Adipocyte (in vitro differentiated cells): ENCODE measurements at regions not wholly inside any gene's neighbourhood (a gene's known extent, or its start where the extent isn't known, plus 50 kb on each side); places are given as distances from the start of the nearest gene placed in this dataset.

Experiments
- DNase-seq: peaks from one replicate; pipeline ENCODE4 v3.0.0-alpha.2; 2015; ENCODE audit warnings: low read depth
- H3K27me3 ChIP-seq: replicated peaks from 2 replicates; pipeline ENCODE4 v1.7.0; 2013; ENCODE audit warnings: mild to moderate bottlenecking, low read length, moderate library complexity; ENCODE audit not compliant: control insufficient read depth, insufficient read depth
- H3K36me3 ChIP-seq: 2 replicates; pipeline ENCODE4 v1.7.0; 2013; ENCODE audit warnings: low read length, mild to moderate bottlenecking, moderate library complexity; ENCODE audit not compliant: control insufficient read depth, insufficient read depth, severe bottlenecking
- H3K4me1 ChIP-seq: 2 replicates; pipeline ENCODE4 v1.7.0; 2013; ENCODE audit warnings: mild to moderate bottlenecking, low read length, moderate library complexity; ENCODE audit not compliant: control insufficient read depth, insufficient read depth
- H3K4me3 ChIP-seq: 2 replicates; pipeline ENCODE4 v1.7.0; 2013; ENCODE audit warnings: mild to moderate bottlenecking, low read length, moderate library complexity
- H3K9ac ChIP-seq: 2 replicates; pipeline ENCODE4 v1.7.0; 2013; ENCODE audit warnings: mild to moderate bottlenecking, low read length, moderate library complexity
- H3K9me3 ChIP-seq: 2 replicates; pipeline ENCODE4 v1.7.0; 2013; ENCODE audit warnings: mild to moderate bottlenecking, low read length, moderate library complexity; ENCODE audit not compliant: control insufficient read depth

DNA sequence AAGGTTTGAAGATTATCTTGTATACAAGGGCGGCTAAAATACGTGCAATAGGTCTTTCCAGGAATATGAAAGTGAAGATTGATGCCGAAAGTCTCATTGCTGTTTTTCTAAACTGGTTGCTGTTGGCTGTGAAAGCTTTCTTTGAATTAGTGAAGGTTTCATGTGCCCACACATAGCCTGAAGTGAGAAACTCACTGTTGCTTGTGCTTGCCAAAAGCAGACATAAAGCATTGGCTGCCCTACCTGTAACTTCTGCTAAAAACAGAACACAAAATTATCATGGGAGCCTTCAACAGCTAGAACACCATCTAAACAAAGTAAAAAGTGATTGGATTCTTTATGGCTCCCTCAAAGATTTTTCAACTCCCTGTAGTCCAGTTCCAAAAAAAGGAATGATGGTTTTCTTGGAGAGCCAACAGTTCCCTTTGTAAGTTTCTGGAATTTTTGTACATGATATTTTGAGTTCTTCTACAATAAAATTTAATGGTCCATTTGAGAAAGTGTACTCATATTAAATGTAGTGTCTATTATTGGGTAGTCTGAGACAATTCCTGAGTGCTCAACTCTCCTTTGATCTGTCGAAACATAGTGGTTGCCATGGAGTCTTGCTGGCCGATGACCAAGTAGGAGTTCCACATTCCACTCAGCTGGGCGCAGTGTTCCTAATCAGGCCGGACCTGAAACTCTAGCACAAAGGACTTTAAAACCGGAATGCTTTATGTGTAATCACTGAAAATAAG is 68.5 kb downstream of the PLEKHG1 start:
- peak overlapping the region; percentile 18 for H3K9ac ChIP-seq
- DNase-seq = peak; percentile 87
- H3K4me3 ChIP-seq = no peak overlapping the region
- no peaks in the 10 kb centered on the region for H3K36me3 ChIP-seq
- no peaks in the 10 kb centered on the region for H3K27me3 ChIP-seq
- peaks cover 15% of the 10 kb centered on the region for H3K4me1 ChIP-seq
- H3K9me3 ChIP-seq = no peaks in the 10 kb centered on the region

DNA sequence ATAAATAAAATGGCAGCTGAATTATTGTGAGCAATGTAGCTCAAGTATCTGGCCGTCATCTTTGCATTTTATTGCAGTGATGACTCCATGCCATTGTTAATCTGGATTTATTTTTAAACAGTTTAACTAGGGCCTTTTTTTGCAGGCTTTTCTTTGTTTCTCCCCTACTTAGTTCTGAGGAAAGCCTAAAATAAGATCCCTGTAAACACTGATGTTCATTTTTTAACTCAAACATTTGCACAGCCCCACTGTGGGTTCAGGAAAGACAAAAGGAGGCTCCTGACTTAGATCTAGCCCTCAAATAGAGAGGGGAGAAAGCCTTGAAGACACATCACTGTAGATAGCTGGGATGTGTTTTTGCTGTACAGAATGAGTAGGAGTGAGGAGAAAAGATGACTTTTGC is 69.2 kb downstream of the PLEKHG1 start:
- no peaks in the 10 kb centered on the region for H3K27me3 ChIP-seq
- peak; percentile 1 for DNase-seq
- H3K4me1 ChIP-seq = peaks cover 15% of the 10 kb centered on the region
- no peaks in the 10 kb centered on the region for H3K9me3 ChIP-seq
- no peak overlapping the region for H3K4me3 ChIP-seq
- H3K9ac ChIP-seq = peak overlapping the region; percentile 18
- H3K36me3 ChIP-seq = no peaks in the 10 kb centered on the region

DNA sequence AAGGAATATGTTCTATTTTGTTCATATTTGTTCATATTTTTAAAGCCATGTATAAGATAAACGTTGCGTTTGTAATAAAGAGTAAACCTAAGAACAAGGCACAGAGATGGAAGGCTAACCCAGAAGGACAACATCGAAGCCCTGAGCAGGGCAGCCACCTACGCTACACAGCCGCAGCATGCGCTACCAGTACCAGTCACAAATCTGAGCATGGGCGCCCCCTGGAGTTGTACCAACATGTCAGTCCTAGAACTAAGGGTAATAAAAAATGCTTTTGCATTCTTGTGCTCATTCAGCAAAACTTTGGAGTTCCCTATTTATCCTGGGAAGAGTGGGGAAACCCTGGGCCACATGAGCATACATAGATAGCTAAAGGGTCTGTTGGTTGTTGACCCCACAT is 70.6 kb downstream of the PLEKHG1 start:
- H3K4me3 ChIP-seq = no peak overlapping the region
- H3K9ac ChIP-seq = no peak overlapping the region
- no peaks in the 10 kb centered on the region for H3K9me3 ChIP-seq
- H3K36me3 ChIP-seq = no peaks in the 10 kb centered on the region
- DNase-seq = no peak
- peaks cover 15% of the 10 kb centered on the region for H3K4me1 ChIP-seq
- no peaks in the 10 kb centered on the region for H3K27me3 ChIP-seq

DNA sequence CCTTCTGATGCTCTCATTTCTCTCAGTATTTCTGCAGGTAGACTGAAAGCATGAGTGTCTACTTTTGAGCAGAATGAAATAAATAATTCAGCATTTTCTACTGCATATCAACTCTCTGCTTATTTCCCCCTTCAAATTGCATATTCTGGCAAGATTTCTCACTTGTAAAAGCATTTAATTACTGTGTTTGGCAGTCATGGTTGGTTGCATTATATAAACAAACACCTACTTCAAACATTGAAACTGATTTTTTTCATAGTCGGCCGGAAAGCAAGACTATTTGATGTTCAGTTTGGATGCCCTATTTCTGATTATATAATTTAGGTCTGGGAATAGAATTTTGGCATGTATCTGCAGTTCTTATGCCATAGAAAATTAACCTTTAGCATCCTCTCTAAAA is 73.1 kb downstream of the PLEKHG1 start:
- no peaks in the 10 kb centered on the region for H3K36me3 ChIP-seq
- no peak overlapping the region for H3K4me3 ChIP-seq
- H3K9ac ChIP-seq = no peak overlapping the region
- no peak for DNase-seq
- no peaks in the 10 kb centered on the region for H3K9me3 ChIP-seq
- no peaks in the 10 kb centered on the region for H3K27me3 ChIP-seq
- peaks cover 15% of the 10 kb centered on the region for H3K4me1 ChIP-seq

DNA sequence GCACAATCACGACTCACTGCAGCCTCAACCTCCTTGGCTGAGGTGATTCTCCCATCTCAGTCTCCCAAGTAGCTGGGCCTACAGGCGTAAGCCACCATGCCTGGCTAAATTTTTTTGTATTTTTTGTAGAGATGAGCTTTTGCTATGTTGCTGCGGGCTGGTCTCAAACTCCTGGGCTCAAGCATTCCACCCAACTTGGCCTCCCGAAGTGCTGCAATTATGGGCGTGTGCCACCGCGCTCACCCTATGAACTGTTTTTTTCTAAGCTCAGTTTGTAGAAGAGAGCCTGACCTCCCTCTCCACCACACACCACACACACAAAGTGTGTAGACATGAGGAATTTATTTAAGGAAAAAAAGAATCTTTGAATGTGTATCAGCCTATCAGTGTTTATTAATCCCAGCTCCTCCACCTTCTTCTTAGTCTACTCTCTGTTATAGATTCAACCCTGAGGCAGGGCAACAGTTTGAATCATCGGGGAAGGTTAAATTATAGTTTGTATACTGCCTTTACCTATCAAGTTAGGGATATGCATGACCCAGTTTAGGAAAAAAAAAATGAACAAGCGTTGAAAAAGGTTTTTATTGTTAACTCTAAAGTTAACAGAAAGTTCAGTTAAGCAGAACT is 74.1 kb downstream of the PLEKHG1 start:
- H3K9me3 ChIP-seq = no peaks in the 10 kb centered on the region
- no peak for DNase-seq
- no peaks in the 10 kb centered on the region for H3K36me3 ChIP-seq
- no peak overlapping the region for H3K9ac ChIP-seq
- H3K4me1 ChIP-seq = peaks cover 6% of the 10 kb centered on the region
- H3K4me3 ChIP-seq = no peak overlapping the region
- H3K27me3 ChIP-seq = no peaks in the 10 kb centered on the region

DNA sequence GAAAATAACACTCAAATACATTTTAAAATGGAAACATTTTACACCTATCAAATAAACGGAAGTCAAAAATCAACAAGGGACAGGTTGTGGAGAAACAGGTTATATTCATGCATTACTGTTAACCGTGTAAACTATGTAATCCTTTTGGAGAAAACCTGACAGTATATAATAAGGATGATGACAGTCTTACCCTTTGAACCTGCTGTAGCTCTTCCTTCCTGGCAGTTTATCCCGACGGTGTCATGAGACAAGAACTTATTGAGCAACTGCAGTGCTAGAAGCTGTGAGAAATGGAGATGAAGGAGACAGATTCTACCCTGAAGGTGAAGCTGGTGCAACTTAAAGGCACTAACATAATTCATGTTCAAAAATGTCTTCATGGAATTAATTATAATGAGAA is 76.7 kb downstream of the PLEKHG1 start:
- Histone ChIP-seq H3K9me3 (no peaks in the 10 kb centered on the region), H3K27me3 (no peaks in the 10 kb centered on the region), H3K36me3 (no peaks in the 10 kb centered on the region), H3K4me3 (no peak overlapping the region), H3K4me1 (no peaks in the 10 kb centered on the region), H3K9ac (no peak overlapping the region)
- DNase-seq = no peak

DNA sequence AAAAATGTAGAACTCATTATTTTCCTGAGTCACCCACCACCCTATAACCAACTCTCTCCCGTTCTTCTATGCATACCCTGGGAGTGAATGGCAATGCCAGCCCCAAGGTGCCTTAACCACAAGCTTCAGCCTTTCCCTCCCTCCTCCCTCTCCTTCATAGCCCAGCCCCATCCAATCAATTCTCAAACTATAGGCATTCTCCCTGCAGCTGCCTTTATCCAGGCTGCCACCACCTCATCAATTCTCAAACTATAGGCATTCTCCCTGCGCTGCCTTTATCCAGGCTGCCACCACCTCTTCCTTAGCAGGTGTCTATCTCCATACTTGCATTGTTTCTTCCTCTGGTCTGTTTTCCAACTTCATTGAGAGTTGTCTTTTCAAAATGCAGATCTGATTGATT is 77.1 kb downstream of the PLEKHG1 start:
- no peak overlapping the region for H3K4me3 ChIP-seq
- no peak overlapping the region for H3K9ac ChIP-seq
- no peaks in the 10 kb centered on the region for H3K4me1 ChIP-seq
- DNase-seq = no peak
- no peaks in the 10 kb centered on the region for H3K9me3 ChIP-seq
- no peaks in the 10 kb centered on the region for H3K27me3 ChIP-seq
- H3K36me3 ChIP-seq = no peaks in the 10 kb centered on the region

DNA sequence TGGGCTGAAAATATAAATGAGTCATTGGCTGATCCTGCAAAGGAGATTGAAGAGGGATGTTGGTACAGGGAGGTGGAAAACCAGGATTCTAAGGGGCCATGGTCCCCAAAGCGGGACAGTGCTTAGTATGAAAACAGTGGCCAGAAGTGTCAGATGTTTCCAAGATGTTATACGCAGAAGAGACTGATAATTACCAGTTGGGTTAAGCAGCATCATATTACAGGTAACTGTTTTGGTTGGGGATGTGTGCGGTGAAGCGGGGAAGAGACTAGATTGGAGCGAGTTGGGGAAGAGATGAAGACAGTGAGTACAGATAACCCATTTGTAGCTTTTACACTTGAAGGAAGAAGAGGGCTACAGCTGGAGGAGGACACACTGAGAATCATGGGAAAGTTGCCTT is 80.8 kb downstream of the PLEKHG1 start:
- DNase-seq = no peak
- H3K4me1 ChIP-seq = no peaks in the 10 kb centered on the region
- H3K27me3 ChIP-seq = peaks cover 7% of the 10 kb centered on the region
- H3K9ac ChIP-seq = no peak overlapping the region
- H3K4me3 ChIP-seq = no peak overlapping the region
- H3K36me3 ChIP-seq = no peaks in the 10 kb centered on the region
- no peaks in the 10 kb centered on the region for H3K9me3 ChIP-seq

DNA sequence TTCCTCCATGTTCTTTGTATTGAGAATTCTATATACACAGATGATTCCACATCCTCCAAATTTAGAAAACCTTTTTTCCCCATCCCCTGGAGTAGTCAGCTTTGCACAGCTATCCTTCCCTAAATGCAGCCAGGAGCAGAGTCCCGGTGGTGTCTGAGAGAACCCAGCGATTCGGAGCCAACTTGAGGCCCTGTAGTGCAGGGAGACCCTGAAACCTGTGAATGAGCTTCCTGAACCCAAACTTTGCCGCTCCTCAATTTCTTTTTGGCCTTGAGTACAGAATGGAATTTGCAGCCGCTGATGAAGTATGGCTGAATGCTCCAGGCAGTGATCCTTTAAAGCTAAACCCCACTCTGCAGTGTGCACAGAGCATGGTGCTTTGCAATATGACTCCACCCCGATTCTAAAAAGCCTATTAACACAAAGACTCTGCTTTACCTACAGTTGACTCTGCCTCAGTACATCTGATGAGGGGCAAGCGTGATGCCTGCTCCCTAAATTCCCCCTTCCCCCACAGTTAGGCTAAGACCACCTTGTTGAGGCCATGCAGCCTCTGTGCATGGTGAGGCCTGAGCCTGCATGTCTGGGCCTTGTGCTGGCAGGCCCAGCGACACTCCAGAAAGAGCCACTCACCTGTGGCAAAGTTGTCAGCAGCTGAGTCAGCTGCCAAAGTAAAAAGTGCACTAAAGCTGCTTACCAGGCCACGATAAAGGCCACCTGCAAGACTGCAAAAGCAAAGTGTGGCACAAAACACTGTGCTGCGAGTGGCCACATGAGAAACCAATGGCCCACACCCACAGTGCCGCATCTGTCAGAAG is 82.1 kb downstream of the PLEKHG1 start:
- Histone ChIP-seq H3K9me3 (no peaks in the 10 kb centered on the region), H3K4me3 (no peak overlapping the region), H3K27me3 (peaks cover 7% of the 10 kb centered on the region), H3K4me1 (no peaks in the 10 kb centered on the region), H3K36me3 (no peaks in the 10 kb centered on the region), H3K9ac (no peak overlapping the region)
- no peak for DNase-seq

DNA sequence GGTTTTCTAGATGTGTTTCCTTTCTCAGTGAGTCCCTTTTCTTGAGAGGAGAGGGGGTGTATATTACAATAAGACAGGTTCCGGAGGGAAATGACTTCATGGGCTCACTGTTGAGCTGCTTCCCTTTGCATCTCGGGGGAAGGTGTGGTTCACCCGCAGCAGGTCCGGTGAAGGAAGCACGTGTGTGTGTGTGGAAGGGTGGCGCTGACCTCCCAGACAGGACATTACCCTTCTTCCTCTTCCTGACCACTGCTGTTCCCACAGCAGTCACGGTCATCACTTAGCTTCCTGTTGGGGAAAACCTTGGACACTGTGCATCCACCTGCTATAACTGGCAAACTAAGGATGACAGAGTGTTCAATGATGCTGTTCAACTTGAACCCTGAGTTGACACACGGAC is 83.6 kb downstream of the PLEKHG1 start:
- Histone ChIP-seq H3K9ac (no peak overlapping the region), H3K27me3 (peaks cover 7% of the 10 kb centered on the region), H3K4me3 (no peak overlapping the region), H3K36me3 (no peaks in the 10 kb centered on the region), H3K4me1 (peaks cover 5% of the 10 kb centered on the region), H3K9me3 (no peaks in the 10 kb centered on the region)
- no peak for DNase-seq

DNA sequence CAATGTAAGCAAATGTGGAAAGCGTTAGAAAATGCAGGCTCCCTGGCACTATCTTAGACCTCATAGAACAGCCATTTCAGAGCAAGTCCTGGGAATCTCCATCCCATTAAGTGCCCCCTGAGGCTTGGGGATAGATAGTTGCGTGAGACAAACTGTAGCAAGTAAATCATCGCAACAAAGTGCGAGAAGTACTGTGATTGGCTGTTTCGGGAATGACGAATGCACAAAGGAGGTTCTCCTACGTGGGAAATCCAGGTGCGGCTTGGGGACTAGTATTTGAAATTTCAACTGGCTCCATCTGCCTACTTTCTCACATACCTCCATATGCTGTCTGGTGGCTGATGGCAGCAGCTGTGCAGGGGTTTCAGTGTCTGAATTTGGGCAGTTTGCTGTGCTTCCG is 84.5 kb downstream of the PLEKHG1 start:
- Histone ChIP-seq H3K9ac (no peak overlapping the region), H3K4me3 (no peak overlapping the region), H3K4me1 (peaks cover 5% of the 10 kb centered on the region), H3K9me3 (no peaks in the 10 kb centered on the region), H3K36me3 (no peaks in the 10 kb centered on the region), H3K27me3 (peaks cover 7% of the 10 kb centered on the region)
- DNase-seq = no peak
